EL (cell line): ENCODE measurements at regions not wholly inside any gene's neighbourhood (a gene's known extent, or its start where the extent isn't known, plus 50 kb on each side); places are given as distances from the start of the nearest gene placed in this dataset.
"Not testable (repeated sequence)": the region's sequence is repeated elsewhere in the genome, so short reads cannot be mapped to it uniquely, and the experiment has no call there.

Experiments
- DNase-seq: peaks from one replicate; pipeline ENCODE4 v3.0.0-alpha.2; 2016

DNA sequence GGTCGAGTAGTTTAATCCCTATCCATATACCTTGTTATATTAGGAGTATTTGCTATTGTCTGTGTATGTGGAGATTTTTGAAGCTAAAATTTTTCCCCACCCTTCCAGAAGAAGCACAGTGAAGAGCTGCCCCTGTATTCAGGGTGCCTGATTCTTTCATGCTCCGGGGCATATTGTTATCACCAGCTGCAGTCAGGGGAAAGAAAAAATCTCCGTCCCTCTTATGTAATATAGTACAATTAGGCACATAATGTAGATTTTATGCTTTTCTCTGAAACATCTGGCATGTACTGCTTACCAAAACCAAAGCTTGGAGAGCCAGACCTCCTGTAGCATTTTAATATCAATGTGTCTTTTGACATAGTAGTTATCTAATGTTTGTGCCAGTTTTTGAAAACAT, 214.9 kb upstream of the EDNRB start:
- no peak for DNase-seq

DNA sequence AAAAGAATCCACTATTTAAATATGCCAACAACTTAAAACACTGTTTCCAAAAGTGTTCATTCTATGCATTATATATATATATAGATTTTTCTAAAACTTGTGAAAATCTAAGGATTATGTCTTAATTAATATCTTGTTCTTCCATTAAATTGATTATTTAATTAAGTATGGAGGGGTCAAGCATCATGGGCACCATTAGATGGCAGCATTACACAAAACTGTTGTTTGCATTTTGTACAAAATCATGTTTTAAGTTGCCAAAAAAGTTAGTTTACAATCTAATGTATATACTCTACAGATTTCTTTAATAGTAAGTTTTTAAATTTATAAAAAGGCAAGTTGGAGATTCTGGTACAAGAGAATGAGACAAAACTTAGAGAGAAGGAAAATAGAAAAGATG, 213.2 kb upstream of the EDNRB start:
- DNase-seq, result no peak

DNA sequence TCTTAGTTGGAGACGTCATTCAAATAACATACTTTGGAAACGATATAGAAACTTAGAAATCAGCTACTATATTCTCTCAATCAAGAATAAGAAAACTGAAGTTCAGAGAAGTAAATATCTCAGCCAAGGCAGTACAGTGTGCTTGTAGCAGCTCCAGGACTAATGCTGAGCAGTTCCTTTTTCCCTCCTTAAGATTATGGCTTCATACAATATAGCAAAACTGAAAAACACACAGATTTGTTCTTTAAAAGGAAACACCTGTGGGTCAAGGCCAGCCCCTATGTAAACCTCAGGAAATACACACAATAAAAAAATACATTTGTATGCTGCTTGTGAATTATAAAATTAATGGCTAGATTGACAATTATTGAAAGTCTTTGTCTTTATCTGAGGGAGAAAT, 212.7 kb upstream of the EDNRB start:
- no peak for DNase-seq

DNA sequence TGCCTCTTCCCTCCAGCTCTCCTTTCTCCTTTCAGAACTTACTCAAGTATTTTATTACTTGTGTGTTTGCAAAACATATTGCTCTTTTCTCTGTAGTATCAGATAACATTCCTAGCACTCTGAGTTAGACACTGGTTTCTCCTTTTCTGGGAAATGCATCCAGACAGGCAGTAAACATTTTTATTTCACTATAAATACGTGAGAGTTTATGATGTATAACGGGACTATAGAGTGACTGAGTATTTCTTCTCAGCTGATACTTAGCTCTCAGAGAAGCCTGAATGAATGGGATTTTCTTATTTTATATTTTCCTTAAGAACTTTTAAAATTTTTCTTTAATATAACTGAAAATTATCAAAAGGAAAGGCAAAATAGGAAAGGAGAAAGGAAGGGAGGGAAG, 211.2 kb upstream of the EDNRB start:
- DNase-seq, result no peak

DNA sequence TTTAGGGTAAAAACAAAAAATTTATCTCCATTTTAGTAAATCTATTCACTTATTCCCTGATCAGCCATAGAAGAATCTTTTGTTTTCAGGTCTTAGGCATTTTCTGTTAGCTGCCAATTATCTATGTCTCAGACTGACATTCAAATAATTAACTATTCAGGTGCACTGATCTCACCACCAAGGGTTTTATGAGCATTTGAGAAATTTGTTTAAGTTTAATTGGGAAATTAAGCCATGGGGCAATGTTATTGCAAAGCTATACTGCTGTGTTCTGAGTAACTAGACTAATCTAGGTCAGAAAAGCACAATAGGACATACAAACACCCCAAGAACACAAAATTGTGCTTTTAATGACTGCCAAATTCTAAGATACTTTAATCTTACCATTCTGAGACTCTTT, 210.7 kb upstream of the EDNRB start:
- no peak for DNase-seq

DNA sequence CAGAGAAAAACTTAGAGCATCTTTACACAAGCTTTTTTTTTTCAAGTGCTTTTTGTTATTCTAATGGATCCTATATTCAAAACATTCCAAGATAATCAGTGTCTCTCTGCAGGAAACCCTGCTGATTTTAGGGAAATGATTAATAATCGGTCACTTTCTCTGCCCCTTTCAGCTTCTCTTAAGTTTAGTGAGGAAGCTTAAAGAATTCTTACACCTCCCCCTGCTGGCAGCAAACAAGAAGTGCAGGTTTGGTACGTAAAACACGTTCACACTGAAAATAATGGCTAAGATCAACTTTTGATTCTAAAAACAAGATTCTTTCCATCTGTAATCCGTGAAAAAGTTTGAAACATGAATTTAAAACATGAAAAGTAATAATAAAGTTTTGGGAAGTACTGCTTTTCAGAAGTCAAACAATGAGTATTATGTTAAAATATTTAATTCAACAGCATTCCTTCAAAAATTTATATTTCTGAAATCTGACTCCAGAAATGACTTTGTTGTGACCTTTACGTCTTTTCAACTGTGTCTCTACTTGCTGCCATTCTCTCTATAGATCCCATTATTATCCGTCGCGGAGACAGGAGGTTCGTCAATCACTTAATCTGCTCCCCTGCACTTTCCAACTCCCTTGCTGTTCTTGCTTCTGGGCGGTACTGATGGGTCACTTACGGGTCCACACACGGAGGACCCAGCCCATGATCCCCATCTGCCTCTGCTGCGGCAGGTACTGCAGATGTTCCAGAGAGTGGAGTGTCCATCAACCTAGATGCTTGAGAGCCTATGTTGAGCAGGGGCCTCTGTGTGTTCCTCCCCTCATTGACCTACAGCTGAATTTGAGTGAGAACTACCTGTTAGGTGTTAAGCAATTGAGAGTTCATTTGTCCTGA, 203.1 kb upstream of the EDNRB start:
- peak; percentile 54 for DNase-seq

DNA sequence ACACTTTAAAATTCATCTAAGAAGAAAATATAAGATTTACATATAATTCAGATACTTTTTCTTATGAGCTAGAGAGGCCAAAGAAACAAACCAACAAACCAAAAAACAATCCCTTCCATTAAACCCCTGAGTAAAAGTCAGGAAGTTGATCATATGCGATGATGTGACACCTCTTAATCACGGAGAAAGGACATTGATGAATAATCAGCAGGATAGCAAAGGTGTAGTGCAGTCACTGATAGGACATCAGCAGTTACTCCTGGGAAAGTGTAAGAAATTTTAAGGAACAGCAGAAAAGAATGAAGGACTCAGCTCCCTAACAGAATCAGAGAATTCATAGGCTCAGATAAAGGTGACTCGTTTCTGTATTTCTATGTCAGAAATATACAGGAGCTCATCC, 202.4 kb upstream of the EDNRB start:
- DNase-seq, result no peak

DNA sequence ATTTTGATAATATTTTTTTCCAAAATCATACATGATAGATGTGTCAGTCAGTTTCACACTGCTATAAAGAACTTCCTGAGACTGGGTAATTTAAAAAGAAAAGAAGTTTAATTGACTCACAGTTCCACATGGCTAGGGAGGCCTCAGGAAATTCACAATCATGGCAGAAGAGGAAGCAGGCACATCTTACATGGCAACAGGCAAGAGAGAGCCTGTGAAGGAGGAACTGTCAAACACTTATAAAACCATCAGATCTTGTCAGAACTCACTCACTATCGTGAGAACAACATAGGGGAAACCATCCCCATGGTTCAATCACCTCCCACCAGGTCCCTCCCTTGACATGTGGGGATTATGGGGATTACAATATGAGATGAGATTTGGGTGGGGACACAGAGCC, 201.5 kb upstream of the EDNRB start:
- not testable (repeated sequence) for DNase-seq

DNA sequence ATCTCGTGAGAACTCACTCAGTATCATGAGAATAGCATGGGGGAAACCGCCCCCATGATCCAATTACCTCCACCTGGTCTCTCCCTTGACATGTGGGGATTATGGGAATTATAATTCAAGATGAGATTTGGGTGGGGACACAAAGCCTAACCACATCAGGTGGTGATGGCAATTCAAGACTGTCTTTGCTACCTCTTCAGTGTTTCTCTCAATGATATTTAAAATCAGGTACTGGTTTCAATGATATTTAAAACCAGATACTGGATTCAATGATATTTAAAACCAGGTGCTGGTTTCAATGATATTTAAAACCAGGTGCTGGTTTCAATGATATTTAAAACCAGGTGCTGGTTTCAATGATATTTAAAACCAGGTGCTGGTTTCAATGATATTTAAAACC, 198.4 kb upstream of the EDNRB start:
- not testable (repeated sequence) for DNase-seq

DNA sequence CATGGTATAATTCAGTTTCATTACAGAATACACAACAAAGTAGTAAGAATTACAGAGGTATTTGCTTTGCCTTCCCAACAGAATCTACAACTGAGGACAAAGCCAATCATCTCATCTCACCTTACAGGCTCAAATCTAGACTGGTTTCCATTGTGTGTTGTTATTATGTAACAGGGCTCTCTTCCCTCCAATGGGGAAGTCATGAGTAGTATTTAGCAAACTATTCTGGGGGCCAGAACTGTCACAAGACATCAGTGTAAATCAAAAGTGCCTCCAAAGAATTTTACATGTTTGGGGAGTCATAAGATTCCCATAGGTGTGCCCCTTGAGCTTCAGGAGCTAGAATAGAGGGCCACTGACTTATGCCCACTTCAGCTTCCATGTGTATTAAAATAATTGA, 187.0 kb upstream of the EDNRB start:
- no peak for DNase-seq

DNA sequence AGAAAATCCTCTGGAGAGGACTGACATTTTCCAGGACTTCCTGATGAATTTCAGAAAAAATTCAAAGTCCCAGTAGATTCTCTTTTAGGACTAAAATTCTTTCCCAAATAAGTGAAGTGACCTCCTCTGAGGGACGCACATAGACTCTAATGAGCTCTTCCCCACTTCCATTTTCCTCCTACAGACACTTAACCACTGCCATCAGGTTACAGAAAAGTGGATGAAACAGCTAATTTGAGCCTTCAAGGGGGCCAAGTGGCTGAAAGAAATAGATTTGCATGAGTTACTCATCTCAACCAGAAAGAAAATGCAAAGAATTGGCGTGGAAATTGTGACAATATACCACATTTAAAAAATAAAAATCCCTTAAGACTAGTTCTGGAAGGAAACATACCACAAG, 185.3 kb upstream of the EDNRB start:
- DNase-seq, result no peak

DNA sequence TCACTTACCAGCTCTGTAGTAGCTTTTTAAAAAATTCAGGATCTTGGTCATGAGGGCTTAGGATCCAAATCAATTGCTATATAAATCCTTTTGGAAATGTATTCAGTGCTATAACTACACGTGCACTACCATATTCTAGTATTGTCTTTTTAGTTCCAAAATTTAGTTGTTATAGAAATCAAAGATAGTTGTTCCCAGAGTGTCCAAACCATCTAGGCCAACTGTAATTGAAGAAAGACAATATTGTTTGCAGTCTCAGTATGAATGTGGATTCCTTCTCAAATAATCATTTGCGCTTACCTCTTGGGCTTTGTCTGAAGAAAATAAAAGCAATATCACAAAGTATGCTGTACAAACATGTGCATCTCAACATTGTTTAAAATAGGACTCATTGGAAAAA, 184.1 kb upstream of the EDNRB start:
- DNase-seq, result no peak

DNA sequence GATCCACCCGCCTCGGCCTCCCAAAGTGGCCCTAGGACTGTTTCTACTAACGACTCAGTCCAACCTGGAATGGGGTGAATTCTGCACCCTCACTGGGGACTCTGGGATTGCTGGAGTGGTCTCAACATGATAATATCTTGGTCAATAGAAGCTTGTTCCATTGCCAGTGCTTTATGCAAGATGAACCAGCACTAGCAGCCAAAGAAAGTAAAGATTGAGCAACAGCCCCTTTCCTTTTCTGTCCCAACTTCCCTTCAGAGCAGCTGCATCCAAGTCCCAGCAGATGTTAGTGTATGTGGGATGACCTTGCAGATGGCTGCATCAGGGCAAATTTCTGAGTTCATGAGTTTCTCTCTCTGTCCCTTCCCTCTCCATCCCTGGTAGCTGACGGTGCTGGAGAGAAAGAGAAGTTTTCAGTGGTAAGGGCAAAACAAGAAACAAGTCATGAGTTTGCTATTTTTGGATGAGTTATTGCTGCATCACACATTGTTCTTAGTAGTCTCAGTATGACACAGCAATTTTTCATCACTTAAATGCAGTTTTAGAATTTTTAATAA, 183.6 kb upstream of the EDNRB start:
- DNase-seq, result peak; percentile 6

DNA sequence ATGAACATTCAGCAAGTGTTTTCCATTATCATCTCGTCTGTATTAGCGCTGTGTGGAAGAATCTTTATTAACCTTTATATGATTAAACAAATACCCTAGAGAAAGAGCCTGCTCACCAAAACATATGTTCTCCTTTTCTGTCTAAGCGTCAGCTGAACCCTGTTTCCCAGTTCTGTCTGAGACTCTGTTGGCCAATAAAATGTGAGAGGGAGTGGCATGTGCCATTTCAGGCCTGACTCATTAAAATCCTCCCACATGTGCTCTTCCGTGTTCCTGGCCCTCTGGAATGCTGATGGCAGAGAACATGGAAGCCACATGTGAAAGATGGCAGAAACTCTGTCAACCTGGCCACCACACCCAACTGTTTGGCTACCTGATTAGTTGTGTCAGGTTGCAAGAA, 181.9 kb upstream of the EDNRB start:
- DNase-seq, result peak; percentile 2

DNA sequence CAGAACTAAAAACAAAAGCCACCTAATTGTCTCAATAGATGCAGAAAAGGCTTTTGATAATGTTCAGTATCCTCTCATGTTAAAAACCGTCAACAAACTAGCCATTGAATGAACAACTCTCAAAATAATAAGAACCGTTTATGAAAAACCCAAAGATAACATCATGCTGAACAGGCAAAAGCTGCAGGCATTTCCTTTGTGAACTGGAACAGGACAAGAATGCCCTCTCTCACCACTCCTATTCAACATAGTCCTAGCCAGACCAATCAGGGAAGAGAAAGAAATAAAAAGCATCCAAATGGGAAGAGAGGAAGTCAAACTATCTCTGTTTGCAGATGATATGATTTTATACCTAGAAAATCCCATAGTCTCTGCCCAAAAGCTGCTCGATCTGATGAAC, 179.6 kb upstream of the EDNRB start:
- no peak for DNase-seq

DNA sequence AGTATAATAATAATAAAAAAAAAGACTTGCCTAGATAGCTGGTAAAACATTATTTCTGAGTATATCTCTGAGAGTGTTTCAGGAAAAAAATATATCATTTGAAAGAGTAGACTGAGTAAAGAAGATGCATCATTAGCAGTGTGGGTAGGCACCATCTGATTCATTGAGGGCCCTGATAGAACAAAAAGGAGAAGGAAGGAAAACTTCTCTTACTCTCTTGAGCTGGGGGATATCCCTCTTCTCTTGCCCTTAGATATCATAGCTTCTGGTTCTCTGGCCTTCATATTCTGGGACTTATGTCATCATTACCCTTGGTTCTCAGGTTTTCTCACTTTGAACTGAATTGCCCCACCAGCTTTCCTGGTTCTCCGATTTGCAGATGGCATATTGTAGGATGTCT, 177.6 kb upstream of the EDNRB start:
- DNase-seq, result no peak

DNA sequence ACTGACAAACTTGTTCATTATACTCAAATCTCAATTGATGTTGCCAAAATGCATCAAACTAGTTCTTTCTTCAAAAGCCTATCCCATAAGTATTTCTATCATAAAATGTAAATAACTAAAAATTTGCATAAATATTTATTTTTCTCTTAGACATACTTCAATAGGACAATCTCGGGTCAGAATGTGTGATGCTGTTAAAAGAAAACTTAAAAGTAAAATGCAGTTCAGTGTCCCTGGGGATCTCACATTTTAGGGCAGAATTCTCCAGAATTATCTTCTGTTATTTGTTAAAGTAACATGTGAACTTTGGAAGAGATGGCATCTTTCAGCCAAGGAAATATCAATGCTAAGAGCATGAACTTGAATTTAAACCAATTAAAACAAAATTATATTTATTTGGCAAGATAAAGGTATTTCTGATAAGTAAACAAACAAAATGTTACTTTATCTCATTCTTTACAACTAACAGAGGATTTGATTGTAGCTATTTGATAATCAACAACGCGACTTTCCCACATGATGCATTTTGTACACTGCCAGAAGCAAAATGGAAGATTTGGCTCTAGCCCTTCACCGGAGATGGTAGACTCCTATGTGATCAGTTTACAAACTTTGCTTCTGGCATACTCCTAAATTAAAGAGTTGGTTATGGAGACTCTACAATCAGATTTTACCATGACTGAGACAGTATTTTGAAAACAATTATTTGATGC, 169.5 kb upstream of the EDNRB start:
- no peak for DNase-seq

DNA sequence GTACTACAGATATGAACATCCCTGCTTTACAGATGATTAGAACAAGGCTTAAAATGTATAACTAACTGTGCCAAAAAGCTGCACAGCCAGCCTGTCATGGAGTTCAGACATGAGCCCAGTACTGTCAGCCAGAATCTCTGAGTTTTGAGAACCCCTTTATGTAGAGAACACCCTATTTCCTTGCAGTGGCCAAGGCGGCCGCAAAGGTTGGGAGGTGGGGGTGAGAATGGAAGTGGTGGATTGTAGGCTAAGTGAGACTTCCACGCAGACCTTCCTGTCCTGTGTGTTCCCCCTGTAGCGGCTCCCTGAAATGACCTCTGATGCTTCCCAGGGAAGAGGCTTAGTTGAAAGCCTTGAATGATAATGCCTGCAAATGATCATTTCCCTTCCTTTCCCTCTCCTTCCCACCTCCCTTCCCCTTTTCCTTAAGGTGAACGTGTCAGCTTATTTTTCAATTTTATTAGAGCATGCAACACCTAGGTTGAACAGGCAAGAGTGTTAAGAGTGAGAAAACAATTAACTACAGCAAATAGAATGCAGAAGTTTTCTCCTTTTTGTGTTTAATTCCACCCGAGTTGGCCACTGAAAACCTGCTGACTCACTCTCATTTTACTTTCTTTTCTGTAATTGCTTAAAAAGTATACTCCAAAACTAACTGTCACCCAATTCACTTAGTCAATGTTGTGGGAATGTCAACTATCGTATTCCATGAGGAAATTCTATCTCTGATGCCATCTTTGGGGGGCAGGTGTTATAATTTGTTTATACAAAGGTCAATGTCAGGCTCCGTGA, 167.0 kb upstream of the EDNRB start:
- no peak for DNase-seq

DNA sequence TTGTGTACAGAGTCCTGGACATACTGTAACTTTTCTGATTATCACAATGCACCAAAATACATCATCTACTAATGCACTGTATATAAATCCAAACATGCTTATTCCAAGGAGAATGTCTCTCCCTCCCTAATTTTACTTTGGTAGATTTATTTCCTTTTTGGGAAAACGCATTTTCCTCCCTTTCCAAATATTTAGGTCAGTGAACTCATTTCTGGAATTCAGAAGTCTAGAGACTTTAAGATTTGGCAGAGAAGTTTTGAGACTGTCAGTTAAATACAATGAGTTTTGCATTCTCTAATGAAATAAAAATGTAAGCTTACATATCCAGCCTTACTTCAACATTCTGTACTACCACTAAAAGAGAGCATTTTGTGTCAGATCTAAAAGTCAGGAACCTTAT, 165.8 kb upstream of the EDNRB start:
- no peak for DNase-seq

DNA sequence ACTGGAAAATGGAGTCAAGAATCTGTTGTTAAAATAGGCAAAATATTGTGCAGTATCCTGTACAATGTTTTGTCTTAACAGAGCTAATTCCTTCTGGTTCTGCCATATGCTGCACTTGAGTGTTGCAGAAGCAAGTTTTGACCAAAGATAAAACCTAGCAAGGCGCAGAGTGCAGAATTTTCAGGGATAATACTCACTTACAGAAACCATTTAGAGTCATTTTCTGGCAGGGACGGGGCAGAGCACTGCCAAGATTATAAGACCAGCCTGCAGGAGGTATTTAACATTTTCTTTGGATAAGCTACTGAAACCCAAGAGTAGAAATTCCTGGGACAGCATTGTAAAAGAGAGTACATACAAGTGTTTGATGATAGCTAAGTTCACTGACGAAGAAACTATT, 159.5 kb upstream of the EDNRB start:
- DNase-seq, result no peak

DNA sequence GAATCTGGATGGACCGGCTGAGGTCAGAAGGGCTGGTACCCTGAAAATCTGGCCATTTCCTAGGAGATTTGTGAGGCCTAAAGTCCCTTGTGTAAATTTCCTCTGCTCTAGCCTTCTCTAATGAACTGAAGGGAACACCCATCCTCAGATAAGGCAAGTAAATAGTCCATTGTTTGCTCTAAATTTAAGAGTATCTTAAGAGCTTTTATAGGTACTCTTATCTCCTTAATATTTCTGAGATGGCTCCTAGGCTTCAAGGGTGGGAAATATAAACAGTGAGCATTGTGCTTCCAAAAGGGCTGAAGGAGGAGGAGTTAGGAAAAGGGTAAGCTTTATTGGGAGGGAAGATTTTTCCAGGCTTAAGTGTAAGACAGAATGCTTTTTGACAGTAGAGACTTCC, 148.7 kb upstream of the EDNRB start:
- DNase-seq, result no peak

DNA sequence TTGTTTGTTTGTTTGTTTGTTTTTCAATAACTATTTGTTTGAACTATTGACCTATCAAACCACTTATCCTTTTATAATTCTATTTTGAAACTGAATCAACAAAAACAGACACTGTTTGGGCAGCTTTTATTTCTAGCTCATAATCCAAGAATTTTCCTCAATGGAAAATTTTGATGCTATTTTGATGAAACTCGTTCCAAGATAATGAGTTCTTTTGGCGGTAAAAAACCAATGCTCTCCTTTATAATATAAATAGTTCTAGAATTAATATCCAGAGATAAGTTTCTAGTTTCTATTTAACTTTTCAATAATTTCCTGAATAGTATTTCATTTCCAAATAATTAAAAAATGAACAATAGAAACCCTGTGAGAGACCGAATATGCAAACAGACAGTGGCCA, 146.5 kb upstream of the EDNRB start:
- no peak for DNase-seq

DNA sequence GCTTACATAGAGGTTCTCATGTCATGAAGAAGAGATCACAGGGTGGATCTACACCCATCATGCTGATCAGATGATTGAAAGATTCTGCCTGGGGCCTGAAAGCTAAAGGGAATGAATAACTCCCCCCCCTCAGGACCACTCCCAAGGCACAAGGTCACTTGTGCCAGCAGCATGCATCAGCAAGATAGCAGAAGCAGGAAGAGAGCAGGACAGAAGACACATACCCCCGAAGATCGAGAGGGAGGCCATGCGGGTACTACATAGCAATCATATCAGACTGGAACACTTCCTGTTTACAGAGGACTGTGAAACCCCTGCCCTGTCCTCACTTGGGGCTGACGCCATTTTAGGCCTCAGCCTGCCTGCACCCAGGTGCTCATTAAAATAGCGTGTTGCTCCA, 143.2 kb upstream of the EDNRB start:
- no peak for DNase-seq
